ENCODE measurements at regions not wholly inside any gene's neighbourhood (a gene's known extent, or its start where the extent isn't known, plus 50 kb on each side); places are given as distances from the start of the nearest gene placed in this dataset.

GRCh38 chr10:21173802-21174714 is 276.9 kb upstream of the NEBL start:
- intact Hi-C loops (cut with micrococcal nuclease; ENCODE audit: unreplicated experiment) (no loop called here), in situ Hi-C loops (cut with MboI) (no loop called here)
- H3K9ac ChIP-seq (ENCODE audit: control insufficient read depth, insufficient read depth, low read length) = no peak overlapping the region
- no peak overlapping the region for H2AFZ ChIP-seq (ENCODE audit: control insufficient read depth, low read depth, low read length)
- BruUV-seq (replicated peaks) = no TSS peak
- H3K27ac ChIP-seq (ENCODE audit: control insufficient read depth, insufficient read depth) = no peak overlapping the region
- H3K4me1 ChIP-seq (ENCODE audit: control insufficient read depth, insufficient read depth, low read length) = no peaks in the 10 kb centered on the region
- peaks cover 2 to 12% of the 10 kb centered on the region in 2 experiments for H3K27me3 ChIP-seq (replicated peaks in 1 of 2; ENCODE audit: control insufficient read depth in 2 of 2, insufficient read depth in 2 of 2, low read length in 1 of 2)
- SMC1A ChIA-PET (ENCODE audit: uncharacterized antibody, unreplicated experiment) = no interaction called here
- DNase-seq (ENCODE audit: low read depth, low spot score) (no peak), FAIRE-seq (no peak), ATAC-seq (peak; percentile 49)
- no peak overlapping the region for H3K4me3 ChIP-seq
- H4K20me1 ChIP-seq (ENCODE audit: control insufficient read depth, insufficient read depth) = no peaks in the 10 kb centered on the region
- no peak for TF ChIP-seq ATF7 (IDR thresholded peaks at IDR 0.05; ENCODE audit: low read depth)
- no peak for TF ChIP-seq MYC (IDR thresholded peaks at IDR 0.05; ENCODE audit: insufficient read depth, insufficient read length, insufficient replicate concordance, low read length, severe bottlenecking)
- TF ChIP-seq HCFC1 (IDR thresholded peaks at IDR 0.05; ENCODE audit: low read length) = no peak
- no peak for TF ChIP-seq LARP7 (IDR thresholded peaks at IDR 0.05)
- no peak for TF ChIP-seq NFIC (IDR thresholded peaks at IDR 0.05; ENCODE audit: low read depth, low read length)
- peak; percentile 82 for TF ChIP-seq SUZ12 (IDR thresholded peaks at IDR 0.05; ENCODE audit: unreplicated experiment)
- TF ChIP-seq NBN (IDR thresholded peaks at IDR 0.05) = no peak
- no peak for TF ChIP-seq E2F8 (IDR thresholded peaks at IDR 0.05; ENCODE audit: low read depth, partially characterized antibody)
- CTCF ChIA-PET = no interaction called here
- H3K9me3 ChIP-seq (replicated peaks; ENCODE audit: control insufficient read depth, insufficient read depth, low read length) = no peaks in the 10 kb centered on the region
- no peaks in the 10 kb centered on the region for H3K79me2 ChIP-seq (ENCODE audit: control insufficient read depth, insufficient read depth, low read length)
- POLR2A ChIA-PET = no interaction called here
- 8% methylated on average over 48 of the region's 107 CpGs for WGBS (ENCODE audit: insufficient coverage, insufficient replicate concordance, low lambda C conversion rate, missing lambda C conversion rate)
- RAD21 ChIA-PET (ENCODE audit: unreplicated experiment) = no interaction called here
- peak overlapping the region; percentile 42 for H3K4me2 ChIP-seq (ENCODE audit: control insufficient read depth, insufficient read depth)
- no peaks in the 10 kb centered on the region for H3K36me3 ChIP-seq (ENCODE audit: control insufficient read depth in 2 of 2, insufficient read depth in 2 of 2, low read length in 1 of 2)
